GM19395 (cell line): ENCODE measurements at regions not wholly inside any gene's neighbourhood (a gene's known extent, or its start where the extent isn't known, plus 50 kb on each side); places are given as distances from the start of the nearest gene placed in this dataset.

Experiments used
- ATAC-seq: cut with Tn5 transposase; IDR thresholded peaks from one replicate; pipeline ENCODE4 v1.9.1; 2021; ENCODE audit warnings: mild to moderate bottlenecking, moderate library complexity; ENCODE audit not compliant: unreplicated experiment

DNA sequence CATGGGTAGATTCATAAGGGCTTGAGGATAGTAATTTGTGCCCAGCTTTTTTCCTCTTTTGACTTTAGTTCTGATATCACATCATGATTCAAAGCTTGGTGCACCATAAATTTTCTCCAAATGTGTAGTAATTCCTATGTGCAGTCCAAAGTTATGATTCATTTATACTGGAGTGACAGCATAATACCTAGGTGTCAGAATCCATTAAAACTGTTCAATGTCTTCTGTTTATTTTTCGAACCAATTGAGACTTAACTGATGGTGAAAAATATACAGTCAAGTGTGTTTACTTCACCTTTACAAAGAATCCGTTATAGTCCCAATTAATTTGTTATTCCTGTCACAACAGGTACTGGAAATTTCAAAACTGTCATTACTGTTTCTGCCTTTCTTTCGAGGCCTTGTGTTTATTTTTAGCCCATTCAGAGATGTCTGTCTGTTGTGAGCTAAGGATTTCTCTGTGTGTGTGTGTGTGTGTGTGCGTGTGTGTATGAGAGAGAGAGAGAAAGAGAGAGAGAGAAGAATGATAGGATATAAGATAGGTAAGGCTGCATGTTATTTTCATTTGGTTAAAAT is 389.7 kb upstream of the ATP5MC3 start:
- ATAC-seq = no peak

DNA sequence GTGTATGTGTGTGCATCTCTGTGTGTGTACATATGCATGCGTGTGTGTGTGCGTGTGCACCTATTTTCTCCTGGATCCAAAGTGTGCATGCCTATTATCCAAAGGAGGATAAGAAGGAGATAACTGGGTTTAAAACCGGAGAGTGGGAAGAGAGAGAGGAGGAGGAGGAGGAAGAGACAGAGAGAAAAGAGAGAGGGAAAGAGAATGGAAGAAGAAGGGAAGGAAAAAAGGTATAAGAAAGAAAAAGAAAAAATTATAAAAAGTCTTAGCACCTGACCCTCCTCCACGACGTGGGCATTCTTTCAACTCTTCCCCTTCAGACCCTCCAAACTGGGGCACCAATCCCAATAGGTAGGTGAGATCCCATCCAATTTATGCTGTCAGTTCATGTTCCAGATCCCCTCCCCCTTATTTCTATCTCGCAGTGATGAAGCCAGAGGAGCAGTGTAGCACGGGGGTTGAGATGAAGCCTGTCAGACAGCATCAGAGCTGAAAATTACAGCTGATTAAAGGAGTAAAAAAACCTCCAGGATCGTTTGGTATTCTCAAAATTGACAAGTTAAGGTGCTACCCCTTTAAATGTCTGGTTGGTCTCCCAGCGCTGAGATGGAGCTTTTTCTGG is 386.7 kb upstream of the ATP5MC3 start:
- no peak for ATAC-seq

GRCh38 chr2:175567435-175568061 is 386.0 kb upstream of the ATP5MC3 start:
- ATAC-seq = no peak

GRCh38 chr2:175560521-175561169 is 379.1 kb upstream of the ATP5MC3 start:
- ATAC-seq = no peak

GRCh38 chr2:175559613-175560012 is 378.1 kb upstream of the ATP5MC3 start:
- no peak for ATAC-seq

- no peak for ATAC-seq
Observed at GRCh38 chr2:175557810-175558377, 376.4 kb upstream of the ATP5MC3 start.

DNA sequence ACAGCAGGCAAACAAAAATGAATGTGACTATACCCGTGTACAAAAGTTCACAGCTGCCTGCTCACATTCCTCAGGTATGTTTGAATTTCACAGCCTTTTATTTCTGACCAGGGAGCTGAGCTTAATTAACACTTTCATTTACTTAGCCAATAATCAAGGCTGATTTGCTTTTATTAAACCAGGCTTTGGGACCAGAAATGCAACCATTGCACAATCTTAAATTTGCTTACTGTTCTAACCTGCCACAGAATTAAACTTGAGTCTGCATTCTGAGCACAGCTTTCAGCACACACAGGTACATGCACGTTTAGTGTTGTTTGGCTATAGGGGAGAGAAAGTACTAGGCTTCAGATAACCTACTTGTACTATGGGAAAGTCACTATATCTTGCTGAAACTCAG is 372.4 kb upstream of the ATP5MC3 start:
- no peak for ATAC-seq

- no peak for ATAC-seq
Observed at GRCh38 chr2:175552902-175553301, 371.4 kb upstream of the ATP5MC3 start.

DNA sequence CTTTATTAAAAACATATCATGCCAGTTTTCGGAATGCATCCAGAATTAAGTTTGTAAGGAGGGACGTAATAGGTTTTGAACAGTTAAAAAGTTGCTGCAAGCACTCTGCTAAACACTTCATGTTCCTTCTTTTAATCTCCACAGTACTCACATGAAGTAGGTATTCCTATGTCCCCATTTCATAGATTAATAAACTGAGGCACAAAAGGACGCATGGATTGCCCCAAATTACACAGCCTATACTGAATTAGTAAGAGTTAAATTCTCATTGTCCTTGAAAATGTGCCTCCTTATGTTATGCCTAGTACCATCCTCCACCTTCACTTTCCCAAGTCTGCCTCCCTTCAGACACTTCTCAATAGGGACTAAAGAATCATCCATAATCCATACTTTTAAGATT is 358.9 kb upstream of the ATP5MC3 start:
- no peak for ATAC-seq

DNA sequence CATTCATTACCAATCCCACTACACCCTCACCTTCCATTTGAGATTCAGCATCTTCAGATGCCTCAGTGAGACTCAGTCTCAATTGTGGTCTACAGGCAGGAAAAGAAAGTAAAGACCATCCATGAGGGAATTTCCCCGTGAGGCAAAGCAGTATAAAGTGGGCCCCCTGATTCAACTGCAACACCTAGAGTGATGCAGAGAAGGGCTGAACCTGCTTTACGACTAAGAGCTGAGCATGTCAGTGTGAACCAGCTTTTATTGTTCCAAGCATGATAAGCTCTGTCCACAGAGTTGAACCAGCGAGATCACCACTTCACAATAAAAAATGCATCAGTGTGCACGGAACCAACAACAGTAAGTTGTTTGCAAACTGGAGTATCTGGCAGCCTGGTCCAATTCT is 357.6 kb upstream of the ATP5MC3 start:
- ATAC-seq = no peak

GRCh38 chr2:175536059-175536458 is 354.5 kb upstream of the ATP5MC3 start:
- ATAC-seq = no peak

GRCh38 chr2:175535631-175536030 is 354.1 kb upstream of the ATP5MC3 start:
- no peak for ATAC-seq

- no peak for ATAC-seq
Observed at GRCh38 chr2:175525975-175526374, 344.5 kb upstream of the ATP5MC3 start.

GRCh38 chr2:175523001-175523400 is 341.5 kb upstream of the ATP5MC3 start:
- ATAC-seq = no peak

DNA sequence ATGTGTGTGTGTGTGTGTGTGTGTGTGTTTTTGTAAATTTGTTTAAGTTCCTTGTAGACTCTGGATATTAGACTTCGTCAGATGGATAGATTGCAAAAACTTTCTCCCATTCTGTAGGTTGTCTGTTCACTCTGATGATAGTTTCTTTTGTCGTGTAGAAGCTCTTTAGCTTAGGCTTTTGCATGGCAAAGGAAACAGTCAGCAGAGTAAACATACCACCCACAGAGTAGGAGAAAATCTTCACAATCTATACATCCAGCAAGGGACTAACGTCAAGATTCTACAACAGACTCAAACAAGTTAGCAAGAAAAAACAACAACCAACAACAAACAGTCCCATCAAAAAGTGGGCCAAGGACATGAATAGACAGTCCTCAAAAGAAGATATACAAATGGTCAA is 336.7 kb upstream of the ATP5MC3 start:
- ATAC-seq = no peak

DNA sequence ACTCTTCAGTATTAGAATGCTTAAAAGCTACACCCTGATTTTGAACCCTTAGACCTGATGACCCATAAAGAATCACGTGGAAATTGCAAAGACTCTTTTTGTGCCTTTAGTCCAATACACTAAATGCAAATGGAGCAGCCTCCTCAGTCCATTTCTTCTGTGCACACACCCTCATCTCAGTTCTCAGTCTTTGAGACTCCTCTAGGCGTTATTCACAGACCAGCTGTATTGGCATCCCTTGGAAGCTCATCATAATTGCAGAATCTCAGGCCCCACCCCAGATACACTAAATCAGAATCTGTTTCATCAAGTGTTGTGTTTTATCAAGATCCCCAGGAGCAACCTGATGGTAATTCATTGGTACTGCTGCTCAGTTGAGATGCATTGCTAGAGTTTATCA is 335.0 kb upstream of the ATP5MC3 start:
- ATAC-seq = no peak

- ATAC-seq = no peak
Observed at GRCh38 chr2:175500255-175500654, 318.7 kb upstream of the ATP5MC3 start.

- no peak for ATAC-seq
Observed at GRCh38 chr2:175490360-175490791, 308.9 kb upstream of the ATP5MC3 start.

DNA sequence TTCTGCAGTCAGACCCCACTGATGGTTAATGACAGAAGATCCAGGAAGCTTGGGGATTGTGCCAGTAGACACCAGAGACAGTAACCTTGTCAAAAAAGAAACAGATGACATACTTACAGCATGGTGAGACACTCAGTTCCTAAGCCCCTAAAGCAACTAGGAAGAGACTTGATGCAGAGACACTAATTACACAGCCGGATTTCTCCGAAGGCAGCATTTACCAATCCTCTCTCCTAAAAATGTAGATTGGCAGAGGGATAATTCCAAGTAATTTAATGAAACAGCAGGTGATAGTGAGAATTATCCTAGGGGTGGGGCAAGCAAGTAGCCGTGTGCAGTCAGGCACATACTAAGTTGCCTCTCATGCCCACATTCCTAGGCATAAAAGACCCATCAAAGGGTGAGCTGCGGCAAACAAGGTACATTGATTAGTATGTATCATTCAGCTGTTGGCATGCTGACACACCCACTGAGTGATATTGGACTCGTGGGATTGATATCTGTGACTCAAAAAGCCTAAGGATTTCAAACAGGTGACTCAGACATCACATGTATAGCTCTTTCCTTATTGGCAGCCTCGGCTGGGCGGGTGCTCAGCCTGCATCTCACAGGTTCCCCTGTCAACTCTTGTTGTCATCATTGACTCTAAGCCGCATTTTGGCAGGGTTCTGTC is 296.7 kb upstream of the ATP5MC3 start:
- ATAC-seq = no peak

- no peak for ATAC-seq
Observed at GRCh38 chr2:175476948-175477347, 295.4 kb upstream of the ATP5MC3 start.

GRCh38 chr2:175476374-175476773 is 294.9 kb upstream of the ATP5MC3 start:
- ATAC-seq = no peak
